ENCODE measurements at regions not wholly inside any gene's neighbourhood (a gene's known extent, or its start where the extent isn't known, plus 50 kb on each side); places are given as distances from the start of the nearest gene placed in this dataset.

GRCh38 chr2:140091926-140092325 lies 1311.7 kb upstream of the NXPH2 start:
- TF ChIP-seq GATA2 (IDR thresholded peaks at IDR 0.05; ENCODE audit: low read depth, low read length), result no peak
- TF ChIP-seq GATA3 (IDR thresholded peaks at IDR 0.05; ENCODE audit: low read depth, low read length), result no peak

GRCh38 chr2:140086964-140087363 lies 1306.8 kb upstream of the NXPH2 start:
- no peak for TF ChIP-seq GATA2 (IDR thresholded peaks at IDR 0.05; ENCODE audit: low read depth, low read length)
- no peak for TF ChIP-seq GATA3 (IDR thresholded peaks at IDR 0.05; ENCODE audit: low read depth, low read length)

DNA sequence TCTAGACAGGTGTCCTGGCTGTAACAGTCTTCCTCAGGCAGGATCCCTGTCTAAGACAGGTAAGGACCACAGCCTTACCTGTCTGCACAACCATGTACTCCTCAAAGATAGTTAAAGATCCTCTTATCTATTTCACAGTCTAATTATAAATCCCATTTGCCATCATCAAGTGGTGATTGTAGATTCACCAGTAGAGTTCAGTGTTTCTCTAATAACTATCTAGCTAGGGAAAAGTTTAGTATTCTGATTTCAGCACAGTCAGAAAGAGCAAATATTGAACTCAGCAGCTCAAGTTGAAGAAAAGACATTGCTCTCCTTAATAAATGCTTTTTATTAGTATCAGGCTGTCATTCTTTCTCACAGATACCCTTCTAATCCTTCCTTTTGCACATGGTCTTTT lies 1305.5 kb upstream of the NXPH2 start:
- no peak for TF ChIP-seq GATA2 (IDR thresholded peaks at IDR 0.05; ENCODE audit: low read depth, low read length)
- TF ChIP-seq GATA3 (IDR thresholded peaks at IDR 0.05; ENCODE audit: low read depth, low read length), result no peak

- TF ChIP-seq GATA2 (IDR thresholded peaks at IDR 0.05; ENCODE audit: low read depth, low read length) (no peak), GATA3 (IDR thresholded peaks at IDR 0.05; ENCODE audit: low read depth, low read length) (no peak)
Measured at GRCh38 chr2:140079038-140079437, 1298.8 kb upstream of the NXPH2 start.

DNA sequence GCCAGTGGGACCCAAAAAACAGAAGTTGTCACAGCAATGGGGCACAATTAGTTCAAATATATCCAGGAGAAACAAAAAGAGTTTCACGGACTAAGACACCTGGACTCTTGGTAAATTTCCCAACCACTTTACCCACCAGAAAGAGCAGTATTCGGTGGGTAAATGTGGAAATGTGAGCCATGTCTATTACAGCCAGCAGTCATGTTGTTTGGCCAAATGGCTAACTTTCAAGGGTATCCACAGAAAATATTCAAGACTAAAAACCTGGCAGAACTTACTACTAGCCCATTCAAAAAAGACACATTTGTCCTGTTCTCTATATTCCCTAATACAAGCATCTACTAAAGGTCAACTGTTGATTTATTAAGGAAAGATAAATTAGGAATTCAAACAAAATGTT lies 1296.0 kb upstream of the NXPH2 start:
- TF ChIP-seq GATA3 (IDR thresholded peaks at IDR 0.05; ENCODE audit: low read depth, low read length) (no peak), GATA2 (IDR thresholded peaks at IDR 0.05; ENCODE audit: low read depth, low read length) (no peak)

- no peak for TF ChIP-seq GATA2 (IDR thresholded peaks at IDR 0.05; ENCODE audit: low read depth, low read length)
- no peak for TF ChIP-seq GATA3 (IDR thresholded peaks at IDR 0.05; ENCODE audit: low read depth, low read length)
Measured at GRCh38 chr2:140067661-140068060, 1287.5 kb upstream of the NXPH2 start.

DNA sequence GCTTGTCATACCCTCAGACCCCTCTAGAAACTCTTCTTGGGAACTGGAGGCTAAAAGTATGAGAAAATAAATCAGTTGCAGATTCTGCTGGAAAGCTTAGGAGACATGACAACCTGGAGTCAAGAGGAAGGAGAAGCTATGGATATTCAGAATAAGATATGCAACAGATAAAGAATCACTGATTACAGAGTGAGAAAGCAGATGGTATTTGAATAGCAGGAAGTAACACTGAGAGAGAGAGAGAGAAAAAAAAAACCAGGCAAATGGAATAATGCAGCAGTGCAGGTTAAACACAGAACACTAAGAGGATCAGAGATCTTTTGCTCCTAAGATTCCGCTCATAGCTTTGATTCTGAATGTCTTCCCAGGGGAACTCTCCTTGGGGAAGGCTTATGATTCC lies 1284.1 kb upstream of the NXPH2 start:
- TF ChIP-seq GATA3 (IDR thresholded peaks at IDR 0.05; ENCODE audit: low read depth, low read length) (no peak), GATA2 (IDR thresholded peaks at IDR 0.05; ENCODE audit: low read depth, low read length) (no peak)

- no peak for TF ChIP-seq GATA2 (IDR thresholded peaks at IDR 0.05; ENCODE audit: low read depth, low read length)
- TF ChIP-seq GATA3 (IDR thresholded peaks at IDR 0.05; ENCODE audit: low read depth, low read length), result no peak
Measured at GRCh38 chr2:140063356-140063755, 1283.2 kb upstream of the NXPH2 start.

GRCh38 chr2:140061240-140061639 lies 1281.0 kb upstream of the NXPH2 start:
- TF ChIP-seq GATA3 (IDR thresholded peaks at IDR 0.05; ENCODE audit: low read depth, low read length) (no peak), GATA2 (IDR thresholded peaks at IDR 0.05; ENCODE audit: low read depth, low read length) (no peak)

DNA sequence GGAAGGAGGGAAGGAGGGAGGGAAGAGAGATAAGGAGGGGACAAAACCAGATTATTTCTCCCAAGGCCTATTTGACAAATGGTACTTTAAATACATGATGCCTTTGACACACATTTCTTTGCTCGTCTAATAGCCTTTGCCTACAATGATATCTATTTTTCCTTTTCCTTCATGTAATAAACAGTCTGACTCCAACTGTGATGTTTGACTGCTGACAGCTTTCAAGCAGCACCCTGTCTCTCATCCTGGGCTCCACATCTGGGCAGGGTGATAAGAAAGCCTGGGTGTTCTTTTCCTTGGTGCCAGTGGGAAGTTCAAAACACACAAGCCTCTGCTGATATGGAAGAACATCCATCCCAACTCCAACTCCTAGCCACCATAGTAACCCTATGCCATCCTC lies 1277.7 kb upstream of the NXPH2 start:
- TF ChIP-seq GATA2 (IDR thresholded peaks at IDR 0.05; ENCODE audit: low read depth, low read length) (no peak), GATA3 (IDR thresholded peaks at IDR 0.05; ENCODE audit: low read depth, low read length) (no peak)

DNA sequence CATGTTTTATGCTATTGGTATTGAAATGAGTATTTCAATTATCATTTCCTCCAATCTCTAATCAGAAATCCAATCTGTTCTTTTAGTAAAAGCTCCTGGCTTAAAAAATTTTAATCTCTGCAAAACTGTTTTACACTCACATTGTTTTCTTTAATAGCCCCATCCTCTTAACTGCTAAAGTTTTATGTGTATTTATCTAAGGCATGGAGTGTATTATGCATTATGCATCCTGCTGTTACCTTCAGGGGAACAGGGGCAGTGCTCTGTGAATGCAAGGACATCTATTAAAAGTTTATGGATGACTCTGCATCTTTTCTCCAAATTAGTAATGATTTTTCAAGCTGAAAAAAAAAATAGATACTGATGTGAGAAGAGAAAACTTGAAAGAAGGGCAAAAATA lies 1261.6 kb upstream of the NXPH2 start:
- no peak for TF ChIP-seq GATA3 (IDR thresholded peaks at IDR 0.05; ENCODE audit: low read depth, low read length)
- no peak for TF ChIP-seq GATA2 (IDR thresholded peaks at IDR 0.05; ENCODE audit: low read depth, low read length)

DNA sequence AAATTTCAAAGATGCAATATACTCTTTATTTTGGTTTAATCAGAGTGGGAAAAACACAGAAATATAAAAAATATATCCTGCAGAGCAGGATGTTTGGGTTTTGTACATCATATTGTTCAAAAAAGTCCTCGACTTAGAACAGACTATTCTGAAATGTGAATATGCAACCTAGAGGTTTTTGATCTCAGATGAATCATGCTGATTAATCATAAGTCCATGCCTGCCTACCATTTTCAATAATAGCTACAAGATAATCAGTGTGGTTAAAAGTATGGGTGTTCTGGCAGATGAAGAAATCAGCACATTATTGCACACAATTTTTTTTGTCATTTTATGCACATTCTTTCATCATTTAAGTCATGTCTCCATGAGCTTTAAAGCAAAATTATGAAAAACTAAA lies 1261.0 kb upstream of the NXPH2 start:
- TF ChIP-seq GATA2 (IDR thresholded peaks at IDR 0.05; ENCODE audit: low read depth, low read length) (no peak), GATA3 (IDR thresholded peaks at IDR 0.05; ENCODE audit: low read depth, low read length) (no peak)

- TF ChIP-seq GATA2 (IDR thresholded peaks at IDR 0.05; ENCODE audit: low read depth, low read length) (no peak), GATA3 (IDR thresholded peaks at IDR 0.05; ENCODE audit: low read depth, low read length) (no peak)
Measured at GRCh38 chr2:140033638-140034037, 1253.4 kb upstream of the NXPH2 start.

DNA sequence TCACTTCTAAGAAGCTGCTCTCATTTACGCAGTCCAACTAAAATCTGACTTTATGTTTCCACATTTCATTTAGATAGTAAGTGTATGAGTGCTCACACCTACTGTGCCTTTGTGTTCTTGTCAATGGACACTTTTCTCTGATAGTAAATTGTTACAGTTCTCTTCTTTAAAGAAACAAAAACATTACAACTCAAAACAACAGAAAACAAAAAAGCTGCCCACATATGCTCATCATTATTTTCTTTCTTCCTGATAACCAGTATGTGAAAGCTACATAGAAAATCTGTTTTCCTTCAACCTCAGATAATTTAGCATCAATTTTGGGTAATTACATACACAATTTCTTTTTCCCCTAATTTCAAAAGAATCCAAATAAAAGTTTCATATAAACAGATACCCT lies 1247.8 kb upstream of the NXPH2 start:
- no peak for TF ChIP-seq GATA3 (IDR thresholded peaks at IDR 0.05; ENCODE audit: low read depth, low read length)
- TF ChIP-seq GATA2 (IDR thresholded peaks at IDR 0.05; ENCODE audit: low read depth, low read length), result no peak

DNA sequence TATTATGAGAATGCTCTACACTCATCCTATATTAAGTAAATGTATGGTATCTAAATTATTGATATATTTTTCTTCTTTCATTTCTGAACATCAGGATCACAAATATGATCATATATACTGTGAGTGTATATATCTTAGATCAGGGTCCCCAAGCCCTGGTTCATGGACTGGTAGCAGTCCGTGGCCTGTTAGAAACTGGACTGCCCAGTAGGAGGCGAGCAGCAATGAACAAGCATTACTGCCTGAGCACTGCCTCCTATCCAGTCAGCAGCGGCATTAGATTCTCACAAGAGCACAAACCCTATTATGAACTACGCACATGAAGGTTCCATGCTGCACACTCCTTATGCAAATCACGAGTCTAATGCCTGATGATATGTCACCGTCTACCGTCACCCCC lies 1247.1 kb upstream of the NXPH2 start:
- TF ChIP-seq GATA2 (IDR thresholded peaks at IDR 0.05; ENCODE audit: low read depth, low read length) (no peak), GATA3 (IDR thresholded peaks at IDR 0.05; ENCODE audit: low read depth, low read length) (no peak)

- no peak for TF ChIP-seq GATA2 (IDR thresholded peaks at IDR 0.05; ENCODE audit: low read depth, low read length)
Measured at GRCh38 chr2:140023291-140023690, 1243.1 kb upstream of the NXPH2 start.
